Mesendoderm (in vitro differentiated cells): ENCODE measurements at regions not wholly inside any gene's neighbourhood (a gene's known extent, or its start where the extent isn't known, plus 50 kb on each side); places are given as distances from the start of the nearest gene placed in this dataset.
A peak's percentile ranks its signal among the peaks of the same experiment; 100 is the strongest.
"Not testable (repeated sequence)": the region's sequence is repeated elsewhere in the genome, so short reads cannot be mapped to it uniquely, and the experiment has no call there.

Experiments
- DNase-seq: peaks from one replicate; pipeline ENCODE4 v3.0.0; 2013
- H2AK5ac ChIP-seq: 2 replicates; pipeline ENCODE4 v1.6.1; 2013; ENCODE audit warnings: low read length, inconsistent platforms
- H2BK120ac ChIP-seq: 2 replicates; pipeline ENCODE4 v1.6.1; 2013; ENCODE audit warnings: low read depth, mild to moderate bottlenecking, low read length, moderate library complexity, mixed read lengths
- H2BK15ac ChIP-seq: replicated peaks from 2 replicates; pipeline ENCODE4 v1.6.1; 2013; ENCODE audit warnings: low read depth, mild to moderate bottlenecking, moderate library complexity
- H2BK5ac ChIP-seq: 2 replicates; pipeline ENCODE4 v1.6.1; 2013; ENCODE audit warnings: low read length, inconsistent platforms
- H3K18ac ChIP-seq: 2 replicates; pipeline ENCODE4 v1.6.1; 2013; ENCODE audit warnings: mild to moderate bottlenecking, low read length, mixed read lengths
- H3K23ac ChIP-seq: one replicate; pipeline ENCODE4 v1.6.1; 2013; ENCODE audit warnings: low read length
- H3K27ac ChIP-seq: 2 replicates; pipeline ENCODE4 v1.5.1; 2013; ENCODE audit warnings: low read depth, mild to moderate bottlenecking, inconsistent platforms, low read length, moderate library complexity
- H3K27me3 ChIP-seq: 2 replicates; pipeline ENCODE4 v1.6.1; 2013; ENCODE audit warnings: low read length, control low read depth, mild to moderate bottlenecking, inconsistent platforms; ENCODE audit not compliant: insufficient read depth, poor library complexity
- H3K36me3 ChIP-seq: 2 replicates; pipeline ENCODE4 v1.6.1; 2013; ENCODE audit warnings: low read length, inconsistent platforms; ENCODE audit not compliant: control insufficient read depth, insufficient read depth
- H3K4ac ChIP-seq: one replicate; pipeline ENCODE4 v1.6.1; 2013; ENCODE audit warnings: low read depth, mild to moderate bottlenecking, low read length, moderate library complexity
- H3K4me1 ChIP-seq: 2 replicates; pipeline ENCODE4 v1.6.1; 2013; ENCODE audit warnings: low read depth, low read length, inconsistent platforms; ENCODE audit not compliant: control insufficient read depth
- H3K4me2 ChIP-seq: 2 replicates; pipeline ENCODE4 v1.6.1; 2013; ENCODE audit warnings: low read length
- H3K4me3 ChIP-seq: 2 replicates; pipeline ENCODE4 v1.5.1; 2013; ENCODE audit warnings: mild to moderate bottlenecking, low read length
- H3K56ac ChIP-seq: one replicate; pipeline ENCODE4 v1.6.1; 2013; ENCODE audit warnings: low read length
- H3K79me1 ChIP-seq: 2 replicates; pipeline ENCODE4 v1.6.1; 2013; ENCODE audit warnings: low read length, inconsistent platforms
- H3K79me2 ChIP-seq: 2 replicates; pipeline ENCODE4 v1.6.1; 2013; ENCODE audit warnings: mild to moderate bottlenecking, low read length; ENCODE audit not compliant: control insufficient read depth, insufficient read depth
- H3K9ac ChIP-seq: 2 replicates; pipeline ENCODE4 v1.6.1; 2013; ENCODE audit warnings: low read length, inconsistent platforms
- H4K5ac ChIP-seq: one replicate; pipeline ENCODE4 v1.6.1; 2013; ENCODE audit warnings: low read length
- H4K8ac ChIP-seq: one replicate; pipeline ENCODE4 v1.6.1; 2013; ENCODE audit warnings: low read depth, mild to moderate bottlenecking, control low read depth, low read length, moderate library complexity
- WGBS: extraction: QIAGEN DNeasy Blood & Tissue Kit; methylation state at CpG from one replicate; pipeline ENCODE4 v1.1.7; 2013; ENCODE audit warnings: low lambda C conversion rate, missing lambda C conversion rate; ENCODE audit not compliant: insufficient coverage; ENCODE audit errors: extremely low coverage; 5-methylcytosine and 5-hydroxymethylcytosine counted together

DNA sequence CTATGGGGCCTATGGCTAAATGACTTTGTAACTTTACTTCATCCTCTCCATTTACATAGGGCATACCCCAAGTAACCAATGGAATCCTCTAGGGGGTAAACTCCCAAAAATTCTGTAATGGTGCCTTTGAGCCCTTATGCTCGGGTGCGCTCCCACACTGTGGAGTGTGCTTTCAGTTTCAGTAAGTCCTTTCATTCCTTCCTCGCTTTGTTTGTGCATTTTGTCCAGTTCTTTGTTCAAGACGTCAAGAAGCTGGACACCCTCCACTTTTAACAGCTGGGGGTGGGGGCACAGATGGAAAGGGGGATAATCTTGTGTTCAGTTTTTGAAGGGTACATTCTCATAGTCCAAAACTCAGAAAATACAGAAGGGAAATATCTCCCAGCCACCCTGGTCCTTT is 84.4 kb upstream of the C2CD4B start:
- Histone ChIP-seq H2BK15ac (no peak overlapping the region), H2BK120ac (no peak overlapping the region), H3K9ac (no peak overlapping the region), H3K18ac (no peak overlapping the region), H3K27me3 (no peaks in the 10 kb centered on the region), H3K36me3 (no peaks in the 10 kb centered on the region), H3K79me2 (no peaks in the 10 kb centered on the region), H4K5ac (no peak overlapping the region), H3K27ac (no peak overlapping the region), H3K79me1 (no peaks in the 10 kb centered on the region), H2AK5ac (no peak overlapping the region), H2BK5ac (no peak overlapping the region), H3K23ac (no peak overlapping the region), H3K4me3 (no peak overlapping the region), H3K4me1 (no peaks in the 10 kb centered on the region), H3K4ac (no peak overlapping the region), H3K56ac (no peak overlapping the region), H4K8ac (no peak overlapping the region), H3K4me2 (no peak overlapping the region)
- no peak for DNase-seq
- no CpG with 5 or more reads among the region's 4 CpGs for WGBS

DNA sequence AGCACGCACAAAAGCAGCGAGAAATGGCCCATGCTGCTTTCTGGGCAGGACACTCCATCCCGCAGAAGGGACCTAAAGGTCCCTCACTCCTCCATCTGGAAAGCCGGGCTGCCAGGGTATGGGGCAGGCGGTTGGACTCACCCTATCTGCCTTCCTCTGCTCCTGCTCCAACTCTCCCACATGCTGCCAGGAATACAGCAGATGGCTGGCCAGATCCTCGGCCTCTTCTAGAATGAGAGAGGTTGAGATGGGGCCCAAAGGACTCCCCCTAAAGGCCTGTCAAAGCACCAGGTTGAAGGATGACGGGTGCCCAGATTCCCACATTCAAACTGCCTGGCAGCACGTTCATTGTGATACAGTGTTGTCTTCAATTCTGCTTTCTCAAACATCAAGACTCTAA is 85.1 kb upstream of the C2CD4B start:
- no peak overlapping the region for H3K23ac ChIP-seq
- no peak overlapping the region for H2BK120ac ChIP-seq
- H3K27ac ChIP-seq, result no peak overlapping the region
- no peak overlapping the region for H3K18ac ChIP-seq
- no peak overlapping the region for H3K4ac ChIP-seq
- H3K79me2 ChIP-seq, result no peaks in the 10 kb centered on the region
- no peak overlapping the region for H4K8ac ChIP-seq
- H3K4me1 ChIP-seq, result no peaks in the 10 kb centered on the region
- no peak overlapping the region for H3K4me2 ChIP-seq
- no peak overlapping the region for H2BK5ac ChIP-seq
- H4K5ac ChIP-seq, result no peak overlapping the region
- no peaks in the 10 kb centered on the region for H3K36me3 ChIP-seq
- H2BK15ac ChIP-seq, result no peak overlapping the region
- no peaks in the 10 kb centered on the region for H3K79me1 ChIP-seq
- no peak overlapping the region for H2AK5ac ChIP-seq
- H3K9ac ChIP-seq, result no peak overlapping the region
- no peak overlapping the region for H3K4me3 ChIP-seq
- no peak for DNase-seq
- WGBS, result no CpG with 5 or more reads among the region's 8 CpGs
- H3K56ac ChIP-seq, result no peak overlapping the region
- H3K27me3 ChIP-seq, result no peaks in the 10 kb centered on the region

DNA sequence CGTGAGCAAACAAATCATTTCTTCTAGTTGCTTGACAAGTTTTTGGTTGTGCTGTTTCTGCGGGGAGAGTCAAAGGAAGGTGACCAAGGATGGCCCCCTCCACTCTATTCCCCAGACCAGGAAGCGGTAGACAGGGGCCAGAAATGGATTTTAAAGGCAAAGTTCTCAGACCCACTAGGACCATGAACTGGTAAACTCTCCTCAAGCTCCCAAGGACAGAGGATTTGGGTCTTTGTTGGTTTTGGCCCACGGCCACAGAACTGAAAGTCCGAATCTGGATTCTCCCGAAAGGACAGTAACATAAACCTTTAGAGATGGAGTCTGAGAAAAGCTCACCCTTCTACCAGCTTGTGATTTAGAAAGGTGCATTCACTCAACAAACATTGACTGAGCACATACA is 85.9 kb upstream of the C2CD4B start:
- Histone ChIP-seq H4K8ac (no peak overlapping the region), H3K79me2 (no peaks in the 10 kb centered on the region), H3K18ac (no peak overlapping the region), H3K4ac (no peak overlapping the region), H3K4me1 (no peaks in the 10 kb centered on the region), H2AK5ac (no peak overlapping the region), H3K4me3 (no peak overlapping the region), H3K56ac (no peak overlapping the region), H3K27me3 (no peaks in the 10 kb centered on the region), H3K23ac (no peak overlapping the region), H2BK120ac (no peak overlapping the region), H3K36me3 (no peaks in the 10 kb centered on the region), H2BK15ac (no peak overlapping the region), H3K9ac (no peak overlapping the region), H3K79me1 (no peaks in the 10 kb centered on the region), H3K27ac (no peak overlapping the region), H4K5ac (no peak overlapping the region), H2BK5ac (no peak overlapping the region), H3K4me2 (no peak overlapping the region)
- DNase-seq, result no peak
- no CpG with 5 or more reads among the region's 6 CpGs for WGBS

- Histone ChIP-seq H3K79me2 (no peaks in the 10 kb centered on the region), H2AK5ac (no peak overlapping the region), H2BK120ac (no peak overlapping the region), H3K27ac (no peak overlapping the region), H4K8ac (no peak overlapping the region), H3K4ac (no peak overlapping the region), H2BK15ac (no peak overlapping the region), H3K36me3 (no peaks in the 10 kb centered on the region), H3K4me1 (no peaks in the 10 kb centered on the region), H3K79me1 (no peaks in the 10 kb centered on the region), H2BK5ac (no peak overlapping the region), H3K27me3 (no peaks in the 10 kb centered on the region), H4K5ac (no peak overlapping the region), H3K56ac (no peak overlapping the region), H3K23ac (no peak overlapping the region), H3K4me3 (no peak overlapping the region), H3K18ac (no peak overlapping the region), H3K9ac (no peak overlapping the region), H3K4me2 (no peak overlapping the region)
- peak; percentile 49 for DNase-seq
- no CpG with 5 or more reads among the region's 5 CpGs for WGBS
Observed at GRCh38 chr15:62253294-62253693, 88.2 kb upstream of the C2CD4B start.

GRCh38 chr15:62254137-62254934 is 89.3 kb upstream of the C2CD4B start:
- Histone ChIP-seq H3K79me2 (no peaks in the 10 kb centered on the region), H2BK5ac (no peak overlapping the region), H3K27ac (no peak overlapping the region), H3K18ac (no peak overlapping the region), H3K79me1 (no peaks in the 10 kb centered on the region), H2BK15ac (no peak overlapping the region), H3K4me1 (no peaks in the 10 kb centered on the region), H3K4me3 (no peak overlapping the region), H3K27me3 (no peaks in the 10 kb centered on the region), H2AK5ac (no peak overlapping the region), H3K4me2 (no peak overlapping the region), H3K36me3 (no peaks in the 10 kb centered on the region), H3K56ac (no peak overlapping the region), H3K9ac (no peak overlapping the region), H3K4ac (no peak overlapping the region), H3K23ac (no peak overlapping the region), H2BK120ac (no peak overlapping the region), H4K8ac (no peak overlapping the region), H4K5ac (no peak overlapping the region)
- DNase-seq, result peak; percentile 77
- WGBS, result no CpG with 5 or more reads among the region's 11 CpGs

DNA sequence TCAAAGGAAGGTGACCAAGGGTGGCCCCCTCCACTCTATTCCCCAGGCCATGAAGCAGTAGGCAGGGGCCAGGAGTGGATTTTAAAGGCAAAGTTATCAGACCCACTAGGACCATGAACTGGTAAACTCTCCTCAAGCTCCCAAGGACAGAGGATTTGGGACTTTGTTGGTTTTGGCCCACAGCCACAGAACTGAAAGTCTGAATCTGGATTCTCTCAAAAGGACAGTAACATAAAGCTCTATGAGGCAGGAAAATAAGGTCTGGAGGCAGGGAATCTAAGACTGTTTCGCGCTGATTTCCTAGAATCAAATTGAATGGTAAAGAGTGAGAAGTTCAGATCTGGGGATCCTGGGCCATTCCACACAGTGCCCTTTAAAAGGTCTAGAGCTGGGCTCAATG is 91.3 kb upstream of the C2CD4B start:
- not testable (repeated sequence) for H3K4me2 ChIP-seq, H3K27ac ChIP-seq, H2BK5ac ChIP-seq, DNase-seq, H3K27me3 ChIP-seq, H3K36me3 ChIP-seq, H3K4me3 ChIP-seq, H3K4ac ChIP-seq, H3K79me2 ChIP-seq, H3K23ac ChIP-seq, H2BK120ac ChIP-seq, H3K9ac ChIP-seq, H3K4me1 ChIP-seq, H2AK5ac ChIP-seq, H4K8ac ChIP-seq, H3K18ac ChIP-seq, H2BK15ac ChIP-seq, H4K5ac ChIP-seq, H3K79me1 ChIP-seq, H3K56ac ChIP-seq
- no CpG with 5 or more reads among the region's 2 CpGs for WGBS
